T-helper 9 cell (primary cell): ENCODE measurements at regions not wholly inside any gene's neighbourhood (a gene's known extent, or its start where the extent isn't known, plus 50 kb on each side); places are given as distances from the start of the nearest gene placed in this dataset.

Experiments
- DNase-seq: peaks from one replicate; pipeline ENCODE4 v3.0.0-alpha.2; 2020

- no peak for DNase-seq
Observed at GRCh38 chr11:70834277-70834940, 418.0 kb downstream of the SHANK2 start.

GRCh38 chr11:70834984-70835560, 417.3 kb downstream of the SHANK2 start:
- DNase-seq = no peak

GRCh38 chr11:70836071-70836470, 416.3 kb downstream of the SHANK2 start:
- DNase-seq = no peak

- DNase-seq = no peak
Observed at GRCh38 chr11:70838198-70838597, 414.2 kb downstream of the SHANK2 start.

GRCh38 chr11:70839851-70840250, 412.5 kb downstream of the SHANK2 start:
- DNase-seq = no peak

GRCh38 chr11:70841264-70841663, 411.1 kb downstream of the SHANK2 start:
- DNase-seq = no peak

- no peak for DNase-seq
Observed at GRCh38 chr11:70842256-70842655, 410.1 kb downstream of the SHANK2 start.

GRCh38 chr11:70842701-70843100, 409.7 kb downstream of the SHANK2 start:
- no peak for DNase-seq

GRCh38 chr11:70843906-70844305, 408.5 kb downstream of the SHANK2 start:
- DNase-seq = no peak

- DNase-seq = no peak
Observed at GRCh38 chr11:70844387-70844786, 408.0 kb downstream of the SHANK2 start.

GRCh38 chr11:70845591-70846041, 406.8 kb downstream of the SHANK2 start:
- no peak for DNase-seq

- DNase-seq = no peak
Observed at GRCh38 chr11:70846781-70847655, 405.4 kb downstream of the SHANK2 start.

- no peak for DNase-seq
Observed at GRCh38 chr11:70848243-70848750, 404.1 kb downstream of the SHANK2 start.

- DNase-seq = no peak
Observed at GRCh38 chr11:70849031-70849430, 403.3 kb downstream of the SHANK2 start.

GRCh38 chr11:70851308-70851707, 401.1 kb downstream of the SHANK2 start:
- no peak for DNase-seq

- no peak for DNase-seq
Observed at GRCh38 chr11:70851907-70852306, 400.5 kb downstream of the SHANK2 start.

GRCh38 chr11:70853068-70853769, 399.2 kb downstream of the SHANK2 start:
- DNase-seq = no peak

GRCh38 chr11:70853770-70854108, 398.6 kb downstream of the SHANK2 start:
- DNase-seq = no peak

GRCh38 chr11:70854201-70854600, 398.2 kb downstream of the SHANK2 start:
- no peak for DNase-seq

GRCh38 chr11:70854901-70855556, 397.3 kb downstream of the SHANK2 start:
- DNase-seq = no peak

GRCh38 chr11:70857894-70858293, 394.5 kb downstream of the SHANK2 start:
- DNase-seq = no peak

- no peak for DNase-seq
Observed at GRCh38 chr11:70859180-70859579, 393.2 kb downstream of the SHANK2 start.
